Renal cortical epithelial cell (primary cell): ENCODE measurements at regions not wholly inside any gene's neighbourhood (a gene's known extent, or its start where the extent isn't known, plus 50 kb on each side); places are given as distances from the start of the nearest gene placed in this dataset.

ENCODE experiments used
- DNase-seq: peaks from one replicate; pipeline ENCODE4 v3.0.0-alpha.2; 2011; ENCODE audit warnings: low read depth

- DNase-seq = no peak
These were observed 64.4 kb downstream of the DIO2 start for GRCh38 chr14:80146941-80147340.

GRCh38 chr14:80136358-80136757 is 74.9 kb downstream of the DIO2 start:
- peak; percentile 13 for DNase-seq

GRCh38 chr14:80135305-80136088 is 75.8 kb downstream of the DIO2 start:
- no peak for DNase-seq

GRCh38 chr14:80134321-80134720 is 77.0 kb downstream of the DIO2 start:
- peak; percentile 7 for DNase-seq

- no peak for DNase-seq
These were observed 77.8 kb downstream of the DIO2 start for GRCh38 chr14:80133457-80133856.

- DNase-seq = no peak
These were observed 83.8 kb downstream of the DIO2 start for GRCh38 chr14:80127466-80127865.

GRCh38 chr14:80124794-80125193 is 86.5 kb downstream of the DIO2 start:
- DNase-seq = no peak

GRCh38 chr14:80117876-80118275 is 93.4 kb downstream of the DIO2 start:
- no peak for DNase-seq

- DNase-seq = no peak
These were observed 95.1 kb downstream of the DIO2 start for GRCh38 chr14:80116157-80116556.

- DNase-seq = no peak
These were observed 100.6 kb downstream of the DIO2 start for GRCh38 chr14:80110721-80111120.

- no peak for DNase-seq
These were observed 102.2 kb downstream of the DIO2 start for GRCh38 chr14:80109055-80109454.

GRCh38 chr14:80108430-80108829 is 102.9 kb downstream of the DIO2 start:
- DNase-seq = no peak

GRCh38 chr14:80105488-80105994 is 105.8 kb downstream of the DIO2 start:
- DNase-seq = no peak

- no peak for DNase-seq
These were observed 109.5 kb downstream of the DIO2 start for GRCh38 chr14:80101835-80102234.

- DNase-seq = no peak
These were observed 110.6 kb downstream of the DIO2 start for GRCh38 chr14:80100681-80101080.

- peak; percentile 42 for DNase-seq
These were observed 115.7 kb downstream of the DIO2 start for GRCh38 chr14:80095623-80096022.

GRCh38 chr14:80087411-80087810 is 123.9 kb downstream of the DIO2 start:
- DNase-seq = no peak

GRCh38 chr14:80084196-80084595 is 127.1 kb downstream of the DIO2 start:
- no peak for DNase-seq

- DNase-seq = no peak
These were observed 130.7 kb downstream of the DIO2 start for GRCh38 chr14:80080601-80081000.

- DNase-seq = no peak
These were observed 132.8 kb downstream of the DIO2 start for GRCh38 chr14:80078501-80078900.

- no peak for DNase-seq
These were observed 134.0 kb downstream of the DIO2 start for GRCh38 chr14:80077262-80077661.

- no peak for DNase-seq
These were observed 136.3 kb downstream of the DIO2 start for GRCh38 chr14:80074900-80075574.

GRCh38 chr14:80059041-80059440 is 152.3 kb downstream of the DIO2 start:
- DNase-seq = no peak
